Renal pelvis (tissue), 1 donor: ENCODE measurements at regions not wholly inside any gene's neighbourhood (a gene's known extent, or its start where the extent isn't known, plus 50 kb on each side); places are given as distances from the start of the nearest gene placed in this dataset.

ENCODE experiments used
- DNase-seq: peaks from one replicate; pipeline ENCODE4 v3.0.0-alpha.2; 2013

- no peak for DNase-seq
Measured at GRCh38 chr5:10876006-10876744, 115.1 kb upstream of the DAP start.

- no peak for DNase-seq
Measured at GRCh38 chr5:10875201-10875768, 114.3 kb upstream of the DAP start.

- no peak for DNase-seq
Measured at GRCh38 chr5:10874541-10874940, 113.5 kb upstream of the DAP start.

- DNase-seq, result no peak
Measured at GRCh38 chr5:10870791-10871190, 109.8 kb upstream of the DAP start.

- no peak for DNase-seq
Measured at GRCh38 chr5:10868956-10869355, 107.9 kb upstream of the DAP start.

GRCh38 chr5:10867389-10868303 lies 106.6 kb upstream of the DAP start:
- DNase-seq, result no peak

GRCh38 chr5:10866913-10867312 lies 105.9 kb upstream of the DAP start:
- DNase-seq, result no peak

- peak; percentile 26 for DNase-seq
Measured at GRCh38 chr5:10863763-10864383, 102.8 kb upstream of the DAP start.

- no peak for DNase-seq
Measured at GRCh38 chr5:10862085-10862484, 101.1 kb upstream of the DAP start.

- no peak for DNase-seq
Measured at GRCh38 chr5:10861423-10861790, 100.4 kb upstream of the DAP start.

- DNase-seq, result no peak
Measured at GRCh38 chr5:10860645-10861422, 99.8 kb upstream of the DAP start.

GRCh38 chr5:10860196-10860543 lies 99.1 kb upstream of the DAP start:
- no peak for DNase-seq

- no peak for DNase-seq
Measured at GRCh38 chr5:10859393-10860195, 98.6 kb upstream of the DAP start.

GRCh38 chr5:10858945-10859344 lies 97.9 kb upstream of the DAP start:
- DNase-seq, result no peak

GRCh38 chr5:10858307-10858706 lies 97.3 kb upstream of the DAP start:
- no peak for DNase-seq

- DNase-seq, result peak; percentile 33
Measured at GRCh38 chr5:10857338-10857733, 96.3 kb upstream of the DAP start.

- DNase-seq, result peak; percentile 63
Measured at GRCh38 chr5:10856683-10857337, 95.8 kb upstream of the DAP start.

- DNase-seq, result no peak
Measured at GRCh38 chr5:10856071-10856470, 95.0 kb upstream of the DAP start.

GRCh38 chr5:10854506-10855277 lies 93.7 kb upstream of the DAP start:
- no peak for DNase-seq

GRCh38 chr5:10853154-10853553 lies 92.1 kb upstream of the DAP start:
- no peak for DNase-seq
